SK-N-MC (cell line): ENCODE measurements at regions not wholly inside any gene's neighbourhood (a gene's known extent, or its start where the extent isn't known, plus 50 kb on each side); places are given as distances from the start of the nearest gene placed in this dataset.

Experiments used
- EZH2 ChIP-seq: fragments of 200-600 bp; sonication (generic); IDR thresholded peaks from one replicate; pipeline ENCODE4 v1.6.1; 2017; ENCODE audit warnings: antibody characterized with exemption
- POLR2AphosphoS5 ChIP-seq: IDR thresholded peaks from 2 replicates; pipeline ENCODE4 v1.6.1; 2012; ENCODE audit warnings: mild to moderate bottlenecking, low read depth, low read length, borderline replicate concordance

DNA sequence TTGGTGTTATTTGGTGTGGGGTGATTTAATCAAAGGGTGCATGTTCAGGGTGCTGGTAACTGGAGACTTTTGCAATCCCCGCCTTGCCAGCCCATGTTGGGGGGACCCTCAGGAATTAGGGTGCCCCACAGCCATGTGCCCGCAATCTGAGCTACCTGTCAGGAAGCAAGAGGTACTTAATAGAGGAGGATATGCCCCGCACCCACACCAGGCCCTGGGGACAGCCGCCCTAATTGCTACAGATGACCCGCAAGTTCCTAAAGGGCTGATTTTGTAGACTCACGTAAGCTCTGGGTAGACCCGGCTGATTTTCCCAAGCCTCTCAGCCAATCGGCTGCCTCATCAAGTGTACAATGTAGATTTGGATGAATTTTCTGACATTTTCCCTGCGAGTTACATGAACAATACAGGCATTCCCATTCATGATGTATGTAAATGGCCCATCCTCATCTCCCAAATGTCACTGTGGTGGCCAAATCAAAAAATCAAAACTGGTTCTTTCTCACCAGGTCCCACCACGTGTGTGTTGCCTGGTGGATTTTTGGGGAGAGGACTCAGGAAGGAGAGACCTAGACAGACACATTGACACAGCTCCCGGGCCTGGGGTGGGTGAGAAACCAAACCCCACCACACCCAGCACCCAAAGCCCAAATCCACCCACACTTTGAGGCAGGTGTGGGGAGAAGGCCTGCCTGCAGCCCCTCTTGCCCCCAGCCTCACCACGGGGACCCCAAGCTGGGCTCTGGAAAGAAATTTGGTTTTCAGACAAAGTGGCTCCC is 119.2 kb upstream of the SPACA7 start:
- TF ChIP-seq POLR2AphosphoS5 (no peak), EZH2 (no peak)
